ENCODE measurements at regions not wholly inside any gene's neighbourhood (a gene's known extent, or its start where the extent isn't known, plus 50 kb on each side); places are given as distances from the start of the nearest gene placed in this dataset.

- Histone ChIP-seq H3K9me2 (replicated peaks; ENCODE audit: insufficient read depth) (no peaks in the 10 kb centered on the region), H3K36me3 (replicated peaks; ENCODE audit: insufficient read depth, low read depth) (no peaks in the 10 kb centered on the region), H2AFZ (no peak overlapping the region), H3K27ac (no peak overlapping the region), H3K27me3 (peaks cover 3% of the 10 kb centered on the region), H3K4me3 (no peak overlapping the region), H3K4me1 (ENCODE audit: insufficient read depth) (no peaks in the 10 kb centered on the region), H3K79me2 (no peaks in the 10 kb centered on the region), H3K4me2 (no peak overlapping the region), H4K20me1 (ENCODE audit: insufficient read depth, poor library complexity, severe bottlenecking) (no peaks in the 10 kb centered on the region), H3K9me3 (ENCODE audit: low read depth) (no peaks in the 10 kb centered on the region)
- TF ChIP-seq CTCF (IDR thresholded peaks at IDR 0.05; ENCODE audit: poor library complexity) = no peak
- no peak for DNase-seq (ENCODE audit: low spot score)
- WGBS (ENCODE audit: low lambda C conversion rate, missing lambda C conversion rate) = 88% methylated on average over 3 of the region's 3 CpGs
Observed at GRCh38 chr12:107219301-107219700, 126.0 kb upstream of the CRY1 start.

DNA sequence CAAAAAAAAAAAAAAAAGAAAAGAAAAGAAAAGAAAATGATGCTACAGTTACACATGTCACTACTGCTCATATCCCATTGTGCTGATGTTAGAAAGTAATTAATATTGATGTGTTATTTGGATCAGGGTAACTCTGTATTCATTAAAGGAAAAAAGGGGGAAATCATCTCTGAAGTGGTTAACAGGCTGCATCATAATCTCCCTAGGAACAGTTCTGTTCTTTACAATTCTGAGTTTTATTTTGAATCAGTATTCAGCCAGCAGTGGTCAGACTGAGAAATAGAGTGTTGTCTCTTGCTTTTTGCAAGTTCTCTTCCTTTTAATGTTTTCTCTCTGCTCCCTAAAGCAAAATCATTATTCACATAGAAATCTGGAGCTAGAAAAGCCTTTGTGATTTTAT lies 128.6 kb upstream of the CRY1 start:
- no peak for TF ChIP-seq EZH2phosphoT487 (IDR thresholded peaks at IDR 0.05; ENCODE audit: low read depth, severe bottlenecking, unreplicated experiment)
- no peak for TF ChIP-seq EZH2 (IDR thresholded peaks at IDR 0.05; ENCODE audit: borderline replicate concordance)
- no peak for TF ChIP-seq CTCF (IDR thresholded peaks at IDR 0.05; ENCODE audit: poor library complexity)
- Histone ChIP-seq H3K36me3 (replicated peaks; ENCODE audit: insufficient read depth, low read depth) (no peaks in the 10 kb centered on the region), H3K9me3 (ENCODE audit: low read depth) (no peaks in the 10 kb centered on the region), H3K4me1 (ENCODE audit: insufficient read depth) (no peaks in the 10 kb centered on the region), H3K4me3 (no peak overlapping the region), H4K20me1 (ENCODE audit: insufficient read depth, poor library complexity, severe bottlenecking) (no peaks in the 10 kb centered on the region), H3K27me3 (peaks cover 3% of the 10 kb centered on the region), H2AFZ (no peak overlapping the region), H3K4me2 (no peak overlapping the region), H3K79me2 (no peaks in the 10 kb centered on the region), H3K27ac (no peak overlapping the region), H3K9me2 (replicated peaks; ENCODE audit: insufficient read depth) (no peaks in the 10 kb centered on the region)
- no peak for DNase-seq (ENCODE audit: low spot score)

DNA sequence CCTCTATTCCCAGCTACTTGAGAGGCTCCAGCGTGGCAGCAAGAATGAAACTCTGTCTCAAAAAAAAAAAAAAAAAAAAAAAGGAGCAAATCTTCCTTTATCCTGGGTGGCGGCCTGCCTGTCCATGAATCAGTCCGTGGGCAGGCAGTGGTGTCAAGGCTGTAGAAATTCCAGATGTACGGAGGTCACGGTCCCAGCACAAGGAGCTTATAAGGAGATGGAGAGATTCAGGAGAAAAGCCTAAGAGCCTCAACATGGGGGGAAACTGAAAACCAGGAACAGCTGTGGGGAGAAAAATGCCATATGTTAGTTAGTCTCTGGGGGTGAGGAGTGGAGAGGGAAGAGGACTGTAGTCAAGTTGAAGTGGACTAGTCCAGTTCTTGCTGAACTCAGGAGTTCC lies 130.5 kb upstream of the CRY1 start:
- Histone ChIP-seq H2AFZ (no peak overlapping the region), H3K79me2 (no peaks in the 10 kb centered on the region), H3K36me3 (replicated peaks; ENCODE audit: insufficient read depth, low read depth) (no peaks in the 10 kb centered on the region), H3K4me1 (ENCODE audit: insufficient read depth) (no peaks in the 10 kb centered on the region), H3K9me2 (replicated peaks; ENCODE audit: insufficient read depth) (no peaks in the 10 kb centered on the region), H4K20me1 (ENCODE audit: insufficient read depth, poor library complexity, severe bottlenecking) (no peaks in the 10 kb centered on the region), H3K9me3 (ENCODE audit: low read depth) (no peaks in the 10 kb centered on the region), H3K27me3 (peaks cover 3% of the 10 kb centered on the region), H3K4me3 (no peak overlapping the region), H3K4me2 (no peak overlapping the region), H3K27ac (no peak overlapping the region)
- TF ChIP-seq EZH2phosphoT487 (IDR thresholded peaks at IDR 0.05; ENCODE audit: low read depth, severe bottlenecking, unreplicated experiment) = no peak
- no peak for DNase-seq (ENCODE audit: low spot score)
- 73% methylated on average over 5 of the region's 5 CpGs for whole genome bisulfite sequencing (ENCODE audit: low lambda C conversion rate, missing lambda C conversion rate)

GRCh38 chr12:107225635-107226034 lies 132.3 kb upstream of the CRY1 start:
- DNase-seq (ENCODE audit: low spot score) = no peak
- no peaks in the 10 kb centered on the region for H3K36me3 ChIP-seq (replicated peaks; ENCODE audit: insufficient read depth, low read depth)
- TF ChIP-seq EZH2 (IDR thresholded peaks at IDR 0.05; ENCODE audit: borderline replicate concordance) (no peak), CTCF (IDR thresholded peaks at IDR 0.05; ENCODE audit: poor library complexity) (no peak), EZH2phosphoT487 (IDR thresholded peaks at IDR 0.05; ENCODE audit: low read depth, severe bottlenecking, unreplicated experiment) (no peak)
- no peaks in the 10 kb centered on the region for H4K20me1 ChIP-seq (ENCODE audit: insufficient read depth, poor library complexity, severe bottlenecking)
- H3K9me3 ChIP-seq (ENCODE audit: low read depth) = no peaks in the 10 kb centered on the region
- WGBS (ENCODE audit: low lambda C conversion rate, missing lambda C conversion rate) = 62% methylated on average over 6 of the region's 6 CpGs
- no peak overlapping the region for H3K27ac ChIP-seq
- no peak overlapping the region for H3K4me2 ChIP-seq
- H3K4me3 ChIP-seq = no peak overlapping the region
- peaks cover 3% of the 10 kb centered on the region for H3K27me3 ChIP-seq
- H3K79me2 ChIP-seq = no peaks in the 10 kb centered on the region
- no peaks in the 10 kb centered on the region for H3K4me1 ChIP-seq (ENCODE audit: insufficient read depth)
- no peak overlapping the region for H2AFZ ChIP-seq
- H3K9me2 ChIP-seq (replicated peaks; ENCODE audit: insufficient read depth) = no peaks in the 10 kb centered on the region
